H9 (cell line): ENCODE measurements at regions not wholly inside any gene's neighbourhood (a gene's known extent, or its start where the extent isn't known, plus 50 kb on each side); places are given as distances from the start of the nearest gene placed in this dataset.

Experiments
- DNase-seq: peaks from one replicate; pipeline ENCODE4 v3.0.0-alpha.2; 2017
- H2AFZ ChIP-seq: one replicate; pipeline ENCODE4 v1.6.1; 2013; ENCODE audit warnings: mild to moderate bottlenecking, low read length, control low read depth, moderate library complexity
- H2AK5ac ChIP-seq: 2 replicates; pipeline ENCODE4 v1.6.1; 2013; ENCODE audit warnings: low read length, control low read depth, mixed read lengths; ENCODE audit not compliant: insufficient read length
- H2BK120ac ChIP-seq: one replicate; pipeline ENCODE4 v1.6.1; 2013; ENCODE audit warnings: low read depth, mild to moderate bottlenecking, low read length, control low read depth, inconsistent platforms; ENCODE audit not compliant: poor library complexity, severe bottlenecking
- H2BK12ac ChIP-seq: 2 replicates; pipeline ENCODE4 v1.6.1; 2013; ENCODE audit warnings: low read length, control low read depth, mixed read lengths, low read depth; ENCODE audit not compliant: insufficient read length
- H2BK15ac ChIP-seq: 2 replicates; pipeline ENCODE4 v1.6.1; 2013; ENCODE audit warnings: low read depth, low read length, control low read depth
- H2BK20ac ChIP-seq: one replicate; pipeline ENCODE4 v1.6.1; 2013; ENCODE audit warnings: low read depth, mild to moderate bottlenecking, low read length, control low read depth, inconsistent platforms; ENCODE audit not compliant: poor library complexity, severe bottlenecking
- H2BK5ac ChIP-seq: 2 replicates; pipeline ENCODE4 v1.6.1; 2013; ENCODE audit warnings: low read length, control low read depth, mixed read lengths; ENCODE audit not compliant: insufficient read length
- H3K14ac ChIP-seq: 2 replicates; pipeline ENCODE4 v1.6.1; 2013; ENCODE audit warnings: low read length, control low read depth; ENCODE audit not compliant: insufficient read depth
- H3K18ac ChIP-seq: 2 replicates; pipeline ENCODE4 v1.6.1; 2013; ENCODE audit warnings: low read depth, mild to moderate bottlenecking, mixed read lengths, low read length, control low read depth; ENCODE audit not compliant: insufficient read length
- H3K23ac ChIP-seq: 2 replicates; pipeline ENCODE4 v1.6.1; 2013; ENCODE audit warnings: low read length, control low read depth, mixed read lengths, low read depth; ENCODE audit not compliant: insufficient read length
- H3K23me2 ChIP-seq: 2 replicates; pipeline ENCODE4 v1.6.1; 2013; ENCODE audit warnings: low read depth, mild to moderate bottlenecking, mixed read lengths, low read length, control low read depth; ENCODE audit not compliant: insufficient read length, poor library complexity, severe bottlenecking
- H3K27ac ChIP-seq: 2 replicates; pipeline ENCODE4 v1.5.1; 2013; ENCODE audit warnings: low read length, control low read depth, mixed read lengths, low read depth; ENCODE audit not compliant: insufficient read length
- H3K27me3 ChIP-seq: 2 replicates; pipeline ENCODE4 v1.6.1; 2013; ENCODE audit warnings: low read length, control low read depth, inconsistent platforms; ENCODE audit not compliant: insufficient read depth
- H3K4ac ChIP-seq: 2 replicates; pipeline ENCODE4 v1.6.1; 2013; ENCODE audit warnings: low read depth, mild to moderate bottlenecking, control low read depth, inconsistent platforms, low read length, moderate library complexity
- H3K4me1 ChIP-seq: 2 replicates; pipeline ENCODE4 v1.6.1; 2013; ENCODE audit warnings: low read length, control low read depth, inconsistent platforms; ENCODE audit not compliant: insufficient read depth
- H3K4me2 ChIP-seq: 2 replicates; pipeline ENCODE4 v1.6.1; 2013; ENCODE audit warnings: low read length, control low read depth, mixed read lengths; ENCODE audit not compliant: insufficient read length, insufficient read depth
- H3K56ac ChIP-seq: 2 replicates; pipeline ENCODE4 v1.6.1; 2013; ENCODE audit warnings: low read depth, mild to moderate bottlenecking, mixed read lengths, low read length, control low read depth; ENCODE audit not compliant: insufficient read length
- H3K79me1 ChIP-seq: 2 replicates; pipeline ENCODE4 v1.6.1; 2013; ENCODE audit warnings: low read depth, mild to moderate bottlenecking, moderate library complexity, low read length, control low read depth, inconsistent platforms; ENCODE audit not compliant: insufficient read depth, poor library complexity, severe bottlenecking
- H3K79me2 ChIP-seq: 2 replicates; pipeline ENCODE4 v1.6.1; 2013; ENCODE audit warnings: low read length, control low read depth, inconsistent platforms; ENCODE audit not compliant: insufficient read depth
- H3K9ac ChIP-seq: 2 replicates; pipeline ENCODE4 v1.6.1; 2013; ENCODE audit warnings: low read length, control low read depth, mixed read lengths; ENCODE audit not compliant: insufficient read length; ENCODE audit errors: extremely low read depth
- H3K9me3 ChIP-seq: one replicate; pipeline ENCODE4 v1.6.1; 2013; ENCODE audit warnings: low read depth, low read length, inconsistent platforms; ENCODE audit not compliant: control insufficient read depth
- H3T11ph ChIP-seq: one replicate; pipeline ENCODE4 v1.6.1; 2013; ENCODE audit warnings: mild to moderate bottlenecking, low read length, control low read depth, inconsistent platforms
- H4K20me1 ChIP-seq: one replicate; pipeline ENCODE4 v1.6.1; 2013; ENCODE audit not compliant: control insufficient read depth, insufficient read length, insufficient read depth
- H4K5ac ChIP-seq: 2 replicates; pipeline ENCODE4 v1.6.1; 2013; ENCODE audit warnings: low read depth, mild to moderate bottlenecking, mixed read lengths, low read length, control low read depth; ENCODE audit not compliant: insufficient read length
- H4K8ac ChIP-seq: replicated peaks from 2 replicates; pipeline ENCODE4 v1.6.1; 2013; ENCODE audit warnings: low read length, control low read depth, mixed read lengths, low read depth; ENCODE audit not compliant: insufficient read length
- H4K91ac ChIP-seq: 2 replicates; pipeline ENCODE4 v1.6.1; 2013; ENCODE audit warnings: low read depth, mild to moderate bottlenecking, moderate library complexity, mixed read lengths, low read length, control low read depth; ENCODE audit not compliant: insufficient read length
- H3K27ac Mint-ChIP-seq, 3 experiments: 2 replicates in 2 of 3; 3 replicates in 1 of 3; pipeline ENCODE4 v1.8.0; 2020 to 2021; ENCODE audit warnings: mixed read lengths in 3 of 3, mild to moderate bottlenecking in 1 of 3, moderate library complexity in 1 of 3
- H3K27me3 Mint-ChIP-seq: 2 replicates; pipeline ENCODE4 v1.8.0; 2021; ENCODE audit warnings: low read depth, mild to moderate bottlenecking, moderate library complexity, mixed read lengths
- H3K36me3 Mint-ChIP-seq, 3 experiments: 2 replicates in 2 of 3; 3 replicates in 1 of 3; pipeline ENCODE4 v1.8.0; 2020 to 2021; ENCODE audit warnings: low read depth in 3 of 3, mixed read lengths in 3 of 3; ENCODE audit not compliant: insufficient read depth in 1 of 3
- H3K4me1 Mint-ChIP-seq, 2 experiments: 2 replicates each; pipeline ENCODE4 v1.8.0; 2020; ENCODE audit warnings: mixed read lengths in 2 of 2
- H3K4me3 Mint-ChIP-seq, 2 experiments: 2 replicates in 1 of 2; 3 replicates in 1 of 2; pipeline ENCODE4 v1.8.0; 2020 to 2021; ENCODE audit warnings: mild to moderate bottlenecking in 2 of 2, mixed read lengths in 2 of 2, moderate library complexity in 1 of 2
- H3K9me3 Mint-ChIP-seq, 2 experiments: 2 replicates in 1 of 2; 3 replicates in 1 of 2; pipeline ENCODE4 v1.8.0; 2020; ENCODE audit warnings: mild to moderate bottlenecking in 2 of 2, mixed read lengths in 2 of 2, moderate library complexity in 1 of 2
- WGBS: extraction: QIAGEN DNeasy Blood & Tissue Kit; methylation state at CpG from one replicate; pipeline ENCODE4 v1.1.7; 2013; ENCODE audit warnings: missing lambda C conversion rate, low lambda C conversion rate, mixed read lengths; ENCODE audit not compliant: insufficient read length; ENCODE audit errors: extremely low coverage; 5-methylcytosine and 5-hydroxymethylcytosine counted together
- TF ChIP-seq, protein P1 (sequence below): fragments of 200-600 bp; sonication (generic); conservative IDR thresholded peaks from 3 replicates; pipeline ENCODE4 v1.8.0; 2021; ENCODE audit warnings: antibody characterized with exemption, mild to moderate bottlenecking

DNA sequence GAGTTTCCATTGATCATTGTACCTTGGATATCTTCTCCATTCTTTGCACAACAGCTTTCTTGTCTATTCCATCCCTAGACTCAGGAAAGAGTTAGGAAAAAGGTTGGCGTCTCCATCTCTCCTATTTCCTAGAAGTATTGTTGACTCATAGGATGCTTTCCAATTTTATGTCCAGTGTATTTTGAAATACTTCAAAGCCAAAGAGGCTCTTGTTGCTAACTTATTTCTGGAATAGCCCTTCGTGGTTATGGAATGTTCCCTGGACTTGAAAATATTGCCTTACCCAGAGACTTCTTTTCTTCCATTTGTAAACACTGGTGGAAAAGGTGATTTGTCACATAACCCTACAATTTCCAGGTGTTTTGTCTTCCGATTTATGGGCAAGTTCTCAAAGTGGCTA is 402.3 kb upstream of the ZNF608 start:
- Histone ChIP-seq H4K8ac (no peak overlapping the region), H4K20me1 (no peaks in the 10 kb centered on the region), H3K9me3 (no peaks in the 10 kb centered on the region), H3K79me2 (no peaks in the 10 kb centered on the region), H3K14ac (no peak overlapping the region), H2BK20ac (no peak overlapping the region), H3K23ac (no peak overlapping the region), H2BK15ac (no peak overlapping the region), H3K4ac (no peak overlapping the region), H3K18ac (no peak overlapping the region), H3T11ph (no peak overlapping the region), H2BK5ac (no peak overlapping the region), H3K9ac (no peak overlapping the region), H3K4me2 (no peak overlapping the region), H3K79me1 (no peaks in the 10 kb centered on the region), H3K56ac (no peak overlapping the region), H3K27ac (no peak overlapping the region), H3K27me3 (no peaks in the 10 kb centered on the region), H2BK120ac (no peak overlapping the region), H2AFZ (no peak overlapping the region), H3K4me1 (peaks cover 5% of the 10 kb centered on the region; the same call in 1 of the 2 replicates), H2BK12ac (no peak overlapping the region), H2AK5ac (no peak overlapping the region), H4K91ac (no peak overlapping the region), H3K23me2 (no peaks in the 10 kb centered on the region), H4K5ac (no peak overlapping the region)
- Mint-ChIP-seq H3K4me1 (peaks cover 39 to 42% of the 10 kb centered on the region in 2 experiments), H3K27ac (no peak overlapping the region), H3K36me3 (no peaks in the 10 kb centered on the region), H3K27me3 (no peaks in the 10 kb centered on the region), H3K4me3 (no peak overlapping the region), H3K9me3 (no peaks in the 10 kb centered on the region)
- WGBS: no CpG with 5 or more reads among the region's 3 CpGs
- TF ChIP-seq, protein P1, sequence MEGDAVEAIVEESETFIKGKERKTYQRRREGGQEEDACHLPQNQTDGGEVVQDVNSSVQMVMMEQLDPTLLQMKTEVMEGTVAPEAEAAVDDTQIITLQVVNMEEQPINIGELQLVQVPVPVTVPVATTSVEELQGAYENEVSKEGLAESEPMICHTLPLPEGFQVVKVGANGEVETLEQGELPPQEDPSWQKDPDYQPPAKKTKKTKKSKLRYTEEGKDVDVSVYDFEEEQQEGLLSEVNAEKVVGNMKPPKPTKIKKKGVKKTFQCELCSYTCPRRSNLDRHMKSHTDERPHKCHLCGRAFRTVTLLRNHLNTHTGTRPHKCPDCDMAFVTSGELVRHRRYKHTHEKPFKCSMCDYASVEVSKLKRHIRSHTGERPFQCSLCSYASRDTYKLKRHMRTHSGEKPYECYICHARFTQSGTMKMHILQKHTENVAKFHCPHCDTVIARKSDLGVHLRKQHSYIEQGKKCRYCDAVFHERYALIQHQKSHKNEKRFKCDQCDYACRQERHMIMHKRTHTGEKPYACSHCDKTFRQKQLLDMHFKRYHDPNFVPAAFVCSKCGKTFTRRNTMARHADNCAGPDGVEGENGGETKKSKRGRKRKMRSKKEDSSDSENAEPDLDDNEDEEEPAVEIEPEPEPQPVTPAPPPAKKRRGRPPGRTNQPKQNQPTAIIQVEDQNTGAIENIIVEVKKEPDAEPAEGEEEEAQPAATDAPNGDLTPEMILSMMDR: no peak
- no peak for DNase-seq
